NT2/D1 (cell line): ENCODE measurements at regions not wholly inside any gene's neighbourhood (a gene's known extent, or its start where the extent isn't known, plus 50 kb on each side); places are given as distances from the start of the nearest gene placed in this dataset.

ENCODE experiments used
- YY1 ChIP-seq: IDR thresholded peaks from 2 replicates; pipeline ENCODE4 v1.6.1; 2011; ENCODE audit not compliant: insufficient read length, insufficient read depth
- ZNF274 ChIP-seq: IDR thresholded peaks from 2 replicates; pipeline ENCODE4 v1.6.1; 2011; ENCODE audit warnings: mild to moderate bottlenecking, low read depth, low read length

- TF ChIP-seq YY1 (no peak), ZNF274 (no peak)
Measured at GRCh38 chr4:46653842-46654241, 255.2 kb downstream of the COX7B2 start.
